GM23338 (cell line): ENCODE measurements at regions not wholly inside any gene's neighbourhood (a gene's known extent, or its start where the extent isn't known, plus 50 kb on each side); places are given as distances from the start of the nearest gene placed in this dataset.

Experiments used
- ATAC-seq: fragments of 200-7000 bp; cut with Tn5 transposase; 3 replicates; pipeline ENCODE4 v1.9.1; 2020
- DNase-seq: peaks from one replicate; pipeline ENCODE4 v3.0.0-alpha.2; 2015; ENCODE audit warnings: low spot score
- H2AFZ ChIP-seq: fragments of 200-600 bp; sonication (generic); 2 replicates; pipeline ENCODE4 v1.8.0; 2016; ENCODE audit warnings: antibody characterized with exemption, mild to moderate bottlenecking, moderate library complexity
- H3F3A ChIP-seq: fragments of 200-600 bp; sonication (generic); replicated peaks from 2 replicates; pipeline ENCODE4 v1.8.0; 2017; ENCODE audit warnings: antibody characterized with exemption, mixed run types, low read depth
- H3K27ac ChIP-seq: fragments of 200-600 bp; sonication (generic); 2 replicates; pipeline ENCODE4 v1.6.1; 2016; ENCODE audit warnings: low read depth
- H3K27me3 ChIP-seq: fragments of 200-600 bp; sonication (generic); 2 replicates; pipeline ENCODE4 v1.8.0; 2016; ENCODE audit warnings: mild to moderate bottlenecking, mixed run types, moderate library complexity; ENCODE audit not compliant: insufficient read depth
- H3K36me3 ChIP-seq: fragments of 200-600 bp; sonication (generic); 2 replicates; pipeline ENCODE4 v1.8.0; 2016; ENCODE audit warnings: mild to moderate bottlenecking; ENCODE audit not compliant: insufficient read depth
- H3K4me1 ChIP-seq: fragments of 200-600 bp; sonication (generic); 2 replicates; pipeline ENCODE4 v1.8.0; 2016; ENCODE audit warnings: mild to moderate bottlenecking, moderate library complexity; ENCODE audit not compliant: insufficient read depth
- H3K4me2 ChIP-seq: fragments of 200-600 bp; sonication (generic); 2 replicates; pipeline ENCODE4 v1.7.1; 2017; ENCODE audit warnings: mixed run types
- H3K4me3 ChIP-seq: fragments of 200-600 bp; sonication (generic); 2 replicates; pipeline ENCODE4 v1.6.1; 2016; ENCODE audit warnings: mixed run types
- H3K79me2 ChIP-seq: fragments of 200-600 bp; sonication (generic); replicated peaks from 2 replicates; pipeline ENCODE4 v1.8.0; 2017; ENCODE audit warnings: mild to moderate bottlenecking; ENCODE audit not compliant: insufficient read depth
- H3K9me2 ChIP-seq: fragments of 200-600 bp; sonication (generic); 2 replicates; pipeline ENCODE4 v1.8.0; 2017; ENCODE audit not compliant: insufficient read depth
- H4K20me1 ChIP-seq: fragments of 200-600 bp; sonication (generic); replicated peaks from 2 replicates; pipeline ENCODE4 v1.8.0; 2017; ENCODE audit warnings: mild to moderate bottlenecking; ENCODE audit not compliant: insufficient read depth
- H3K27ac Mint-ChIP-seq: 2 replicates; pipeline ENCODE4 v1.8.0; 2020; ENCODE audit warnings: inconsistent platforms, mild to moderate bottlenecking, moderate library complexity, mixed read lengths
- H3K27me3 Mint-ChIP-seq: 3 replicates; pipeline ENCODE4 v1.8.0; 2022; ENCODE audit warnings: low read depth, mild to moderate bottlenecking, moderate library complexity, mixed read lengths, inconsistent platforms; ENCODE audit not compliant: insufficient read depth, poor library complexity
- H3K36me3 Mint-ChIP-seq: 3 replicates; pipeline ENCODE4 v1.8.0; 2021; ENCODE audit warnings: low read depth, mild to moderate bottlenecking, inconsistent platforms, moderate library complexity, mixed read lengths
- H3K4me1 Mint-ChIP-seq: 3 replicates; pipeline ENCODE4 v1.8.0; 2020; ENCODE audit warnings: mild to moderate bottlenecking, inconsistent platforms, mixed read lengths
- H3K4me3 Mint-ChIP-seq: 3 replicates; pipeline ENCODE4 v1.8.0; 2021; ENCODE audit warnings: moderate library complexity, mild to moderate bottlenecking, inconsistent platforms, mixed read lengths
- H3K9me3 Mint-ChIP-seq: 3 replicates; pipeline ENCODE4 v1.8.0; 2020; ENCODE audit warnings: moderate library complexity, mild to moderate bottlenecking, inconsistent platforms, mixed read lengths
- ETS1 ChIP-seq: IDR thresholded peaks from 2 replicates; pipeline ENCODE4 v1.6.1; 2016; ENCODE audit warnings: antibody characterized with exemption
- JUNB ChIP-seq: IDR thresholded peaks from one replicate; pipeline ENCODE4 v1.6.1; 2016; ENCODE audit warnings: antibody characterized with exemption; ENCODE audit not compliant: unreplicated experiment
- POLR2AphosphoS5 ChIP-seq: IDR thresholded peaks from 2 replicates; pipeline ENCODE4 v1.6.1; 2016; ENCODE audit warnings: antibody characterized with exemption, low read depth
- ZNF114 ChIP-seq: fragments of 250-450 bp; sonication (Bioruptor Pico); IDR thresholded peaks from 2 replicates; pipeline ENCODE4 v1.5.0; 2020; ENCODE audit warnings: mild to moderate bottlenecking, moderate library complexity
- ZNF331 ChIP-seq: fragments of 250-450 bp; sonication (Bioruptor Pico); IDR thresholded peaks from 2 replicates; pipeline ENCODE4 v1.5.0; 2020; ENCODE audit warnings: low read depth, mild to moderate bottlenecking, moderate library complexity
- ZNF462 ChIP-seq: fragments of 250-450 bp; sonication (Bioruptor Pico); IDR thresholded peaks from 2 replicates; pipeline ENCODE4 v1.5.0; 2020; ENCODE audit warnings: mild to moderate bottlenecking, moderate library complexity

- Histone ChIP-seq H3K4me1 (no peaks in the 10 kb centered on the region), H2AFZ (no peak overlapping the region), H4K20me1 (no peaks in the 10 kb centered on the region), H3K27me3 (no peaks in the 10 kb centered on the region), H3K36me3 (no peaks in the 10 kb centered on the region), H3K27ac (no peak overlapping the region), H3K9me2 (no peaks in the 10 kb centered on the region), H3K4me3 (no peak overlapping the region), H3F3A (no peaks in the 10 kb centered on the region), H3K79me2 (no peaks in the 10 kb centered on the region), H3K4me2 (no peak overlapping the region)
- H3K9me3 Mint-ChIP-seq, result no peaks in the 10 kb centered on the region
- DNase-seq (no peak), ATAC-seq (no peak)
- H3K27ac Mint-ChIP-seq, result no peak overlapping the region
- H3K4me3 Mint-ChIP-seq, result no peak overlapping the region
- no peaks in the 10 kb centered on the region for H3K27me3 Mint-ChIP-seq
- no peak for TF ChIP-seq ZNF331 (CRISPR knock-in tag)
- no peak for TF ChIP-seq JUNB
- TF ChIP-seq POLR2AphosphoS5, result no peak
- TF ChIP-seq ZNF462 (CRISPR knock-in tag), result no peak
- no peak for TF ChIP-seq ZNF114 (CRISPR knock-in tag)
- no peaks in the 10 kb centered on the region for H3K4me1 Mint-ChIP-seq
- no peaks in the 10 kb centered on the region for H3K36me3 Mint-ChIP-seq
Measured at GRCh38 chr18:27871726-27872125, 305.2 kb downstream of the CDH2 start.

GRCh38 chr18:27869735-27870134 lies 307.2 kb downstream of the CDH2 start:
- Mint-ChIP-seq H3K4me1 (no peaks in the 10 kb centered on the region), H3K27me3 (no peaks in the 10 kb centered on the region), H3K27ac (no peak overlapping the region), H3K9me3 (no peaks in the 10 kb centered on the region), H3K36me3 (no peaks in the 10 kb centered on the region), H3K4me3 (no peak overlapping the region)
- no peak for DNase-seq
- Histone ChIP-seq H3K9me2 (no peaks in the 10 kb centered on the region), H3K27ac (no peak overlapping the region), H3K4me1 (no peaks in the 10 kb centered on the region), H3K4me3 (no peak overlapping the region), H2AFZ (no peak overlapping the region), H3K27me3 (no peaks in the 10 kb centered on the region), H4K20me1 (no peaks in the 10 kb centered on the region), H3F3A (no peaks in the 10 kb centered on the region), H3K36me3 (no peaks in the 10 kb centered on the region), H3K79me2 (no peaks in the 10 kb centered on the region), H3K4me2 (no peak overlapping the region)
- ATAC-seq, result no peak
- TF ChIP-seq ETS1 (no peak), ZNF114 (CRISPR knock-in tag) (no peak), POLR2AphosphoS5 (no peak), ZNF462 (CRISPR knock-in tag) (no peak)
